BE2C (cell line): ENCODE measurements at regions not wholly inside any gene's neighbourhood (a gene's known extent, or its start where the extent isn't known, plus 50 kb on each side); places are given as distances from the start of the nearest gene placed in this dataset.

Source experiments
- DNase-seq: peaks from one replicate; pipeline ENCODE4 v3.0.0-alpha.2; 2020
- H3K27me3 ChIP-seq: fragments of 250-450 bp; sonication (Bioruptor Pico); 2 replicates; pipeline ENCODE4 v1.5.1; 2020; ENCODE audit warnings: mild to moderate bottlenecking
- H3K36me3 ChIP-seq: fragments of 250-450 bp; sonication (Bioruptor Pico); 2 replicates; pipeline ENCODE4 v1.5.1; 2020; ENCODE audit warnings: mild to moderate bottlenecking
- H3K4me1 ChIP-seq: fragments of 250-450 bp; sonication (Bioruptor Pico); 2 replicates; pipeline ENCODE4 v1.5.1; 2020
- H3K4me3 ChIP-seq: 2 replicates; pipeline ENCODE4 v1.5.1; 2011; ENCODE audit warnings: low read depth, low read length
- H3K9me3 ChIP-seq: fragments of 250-450 bp; sonication (Bioruptor Pico); 2 replicates; pipeline ENCODE4 v1.5.1; 2020
- CTCF ChIP-seq: IDR thresholded peaks from 2 replicates; pipeline ENCODE4 v1.5.1; 2012; ENCODE audit warnings: mild to moderate bottlenecking, low read depth, low read length

- Histone ChIP-seq H3K4me3 (no peak overlapping the region), H3K9me3 (no peaks in the 10 kb centered on the region), H3K4me1 (no peaks in the 10 kb centered on the region), H3K27me3 (no peaks in the 10 kb centered on the region), H3K36me3 (no peaks in the 10 kb centered on the region)
- TF ChIP-seq CTCF, result no peak
- no peak for DNase-seq
Measured at GRCh38 chr1:243912347-243912746, 62.3 kb upstream of the AKT3 start.

GRCh38 chr1:243910607-243911006 lies 60.6 kb upstream of the AKT3 start:
- H3K9me3 ChIP-seq, result no peaks in the 10 kb centered on the region
- TF ChIP-seq CTCF, result no peak
- no peak for DNase-seq
- no peak overlapping the region for H3K4me3 ChIP-seq
- no peaks in the 10 kb centered on the region for H3K27me3 ChIP-seq
- H3K4me1 ChIP-seq, result no peaks in the 10 kb centered on the region
- no peaks in the 10 kb centered on the region for H3K36me3 ChIP-seq

- peaks cover 4% of the 10 kb centered on the region for H3K4me1 ChIP-seq
- no peak for DNase-seq
- H3K4me3 ChIP-seq, result no peak overlapping the region
- no peaks in the 10 kb centered on the region for H3K27me3 ChIP-seq
- no peak for TF ChIP-seq CTCF
- H3K9me3 ChIP-seq, result no peaks in the 10 kb centered on the region
- no peaks in the 10 kb centered on the region for H3K36me3 ChIP-seq
Measured at GRCh38 chr1:243903895-243904294, 53.9 kb upstream of the AKT3 start.

- H3K27me3 ChIP-seq, result no peaks in the 10 kb centered on the region
- no peak for TF ChIP-seq CTCF
- no peak for DNase-seq
- H3K4me3 ChIP-seq, result no peak overlapping the region
- H3K4me1 ChIP-seq, result peaks cover 4% of the 10 kb centered on the region
- H3K9me3 ChIP-seq, result no peaks in the 10 kb centered on the region
- H3K36me3 ChIP-seq, result no peaks in the 10 kb centered on the region
Measured at GRCh38 chr1:243903041-243903440, 53.0 kb upstream of the AKT3 start.

- no peak for TF ChIP-seq CTCF
- no peak for DNase-seq
Measured at GRCh38 chr1:243902100-243902499, 52.1 kb upstream of the AKT3 start.

More at GRCh38 chr1:243902100-243902499, 52.1 kb upstream of the AKT3 start:
- no peaks in the 10 kb centered on the region for H3K27me3 ChIP-seq
- peaks cover 4% of the 10 kb centered on the region for H3K4me1 ChIP-seq
- H3K36me3 ChIP-seq, result no peaks in the 10 kb centered on the region
- H3K9me3 ChIP-seq, result no peaks in the 10 kb centered on the region
- no peak overlapping the region for H3K4me3 ChIP-seq
